ENCODE measurements at regions not wholly inside any gene's neighbourhood (a gene's known extent, or its start where the extent isn't known, plus 50 kb on each side); places are given as distances from the start of the nearest gene placed in this dataset.

- CTCF ChIA-PET = no interaction called here
- Mint-ChIP-seq H3K27ac (ENCODE audit: unreplicated experiment) (no peak overlapping the region), H3K9me3 (ENCODE audit: low read depth, unreplicated experiment) (no peaks in the 10 kb centered on the region), H3K36me3 (ENCODE audit: insufficient read depth, unreplicated experiment) (no peaks in the 10 kb centered on the region), H3K27me3 (ENCODE audit: unreplicated experiment) (no peaks in the 10 kb centered on the region), H3K4me3 (ENCODE audit: low read depth, unreplicated experiment) (no peak overlapping the region), H3K4me1 (ENCODE audit: low read depth, unreplicated experiment) (no peaks in the 10 kb centered on the region)
- no TSS peak for BruUV-seq (replicated peaks)
- no peak for DNase-seq
- no peak for TF ChIP-seq CTCF (IDR thresholded peaks at IDR 0.05; ENCODE audit: unreplicated experiment)
- intact Hi-C loops (cut with micrococcal nuclease; ENCODE audit: unreplicated experiment) = no loop called here
Measured at GRCh38 chr2:225310745-225311144, 88.8 kb upstream of the NYAP2 start.

- H3K4me3 Mint-ChIP-seq (ENCODE audit: low read depth, unreplicated experiment) = no peak overlapping the region
- no TSS peak for BruUV-seq (replicated peaks)
- TF ChIP-seq CTCF (IDR thresholded peaks at IDR 0.05; ENCODE audit: unreplicated experiment) = no peak
- H3K36me3 Mint-ChIP-seq (ENCODE audit: insufficient read depth, unreplicated experiment) = no peaks in the 10 kb centered on the region
- no peak overlapping the region for H3K27ac Mint-ChIP-seq (ENCODE audit: unreplicated experiment)
- intact Hi-C loops (cut with micrococcal nuclease; ENCODE audit: unreplicated experiment) = no loop called here
- H3K9me3 Mint-ChIP-seq (ENCODE audit: low read depth, unreplicated experiment) = peaks cover 3% of the 10 kb centered on the region
- no peaks in the 10 kb centered on the region for H3K27me3 Mint-ChIP-seq (ENCODE audit: unreplicated experiment)
- CTCF ChIA-PET = no interaction called here
- DNase-seq = no peak
- H3K4me1 Mint-ChIP-seq (ENCODE audit: low read depth, unreplicated experiment) = no peaks in the 10 kb centered on the region
Measured at GRCh38 chr2:225309516-225309915, 90.0 kb upstream of the NYAP2 start.

- intact Hi-C loops (cut with micrococcal nuclease; ENCODE audit: unreplicated experiment) = no loop called here
- Mint-ChIP-seq H3K4me1 (ENCODE audit: low read depth, unreplicated experiment) (no peaks in the 10 kb centered on the region), H3K4me3 (ENCODE audit: low read depth, unreplicated experiment) (no peak overlapping the region), H3K36me3 (ENCODE audit: insufficient read depth, unreplicated experiment) (no peaks in the 10 kb centered on the region), H3K27ac (ENCODE audit: unreplicated experiment) (no peak overlapping the region), H3K27me3 (ENCODE audit: unreplicated experiment) (no peaks in the 10 kb centered on the region), H3K9me3 (ENCODE audit: low read depth, unreplicated experiment) (peaks cover 4% of the 10 kb centered on the region)
- BruUV-seq (replicated peaks) = no TSS peak
- no peak for DNase-seq
- no peak for TF ChIP-seq CTCF (IDR thresholded peaks at IDR 0.05; ENCODE audit: unreplicated experiment)
- CTCF ChIA-PET = no interaction called here
Measured at GRCh38 chr2:225296951-225297350, 102.6 kb upstream of the NYAP2 start.

GRCh38 chr2:225295102-225295501 is 104.4 kb upstream of the NYAP2 start:
- no peak overlapping the region for H3K27ac Mint-ChIP-seq (ENCODE audit: unreplicated experiment)
- CTCF ChIA-PET = no interaction called here
- H3K9me3 Mint-ChIP-seq (ENCODE audit: low read depth, unreplicated experiment) = peaks cover 2% of the 10 kb centered on the region
- DNase-seq = no peak
- no peaks in the 10 kb centered on the region for H3K36me3 Mint-ChIP-seq (ENCODE audit: insufficient read depth, unreplicated experiment)
- no TSS peak for BruUV-seq (replicated peaks)
- H3K27me3 Mint-ChIP-seq (ENCODE audit: unreplicated experiment) = no peaks in the 10 kb centered on the region
- intact Hi-C loops (cut with micrococcal nuclease; ENCODE audit: unreplicated experiment) = no loop called here
- no peak overlapping the region for H3K4me3 Mint-ChIP-seq (ENCODE audit: low read depth, unreplicated experiment)
- TF ChIP-seq CTCF (IDR thresholded peaks at IDR 0.05; ENCODE audit: unreplicated experiment) = no peak
- H3K4me1 Mint-ChIP-seq (ENCODE audit: low read depth, unreplicated experiment) = no peaks in the 10 kb centered on the region

- peaks cover 2% of the 10 kb centered on the region for H3K9me3 Mint-ChIP-seq (ENCODE audit: low read depth, unreplicated experiment)
- no peaks in the 10 kb centered on the region for H3K36me3 Mint-ChIP-seq (ENCODE audit: insufficient read depth, unreplicated experiment)
- TF ChIP-seq CTCF (IDR thresholded peaks at IDR 0.05; ENCODE audit: unreplicated experiment) = no peak
- intact Hi-C loops (cut with micrococcal nuclease; ENCODE audit: unreplicated experiment) = no loop called here
- BruUV-seq (replicated peaks) = no TSS peak
- CTCF ChIA-PET = no interaction called here
- DNase-seq = no peak
- H3K4me1 Mint-ChIP-seq (ENCODE audit: low read depth, unreplicated experiment) = peaks cover 5% of the 10 kb centered on the region
- no peak overlapping the region for H3K27ac Mint-ChIP-seq (ENCODE audit: unreplicated experiment)
- H3K27me3 Mint-ChIP-seq (ENCODE audit: unreplicated experiment) = no peaks in the 10 kb centered on the region
- no peak overlapping the region for H3K4me3 Mint-ChIP-seq (ENCODE audit: low read depth, unreplicated experiment)
Measured at GRCh38 chr2:225293638-225294037, 105.9 kb upstream of the NYAP2 start.
